H1 (cell line): ENCODE measurements at regions not wholly inside any gene's neighbourhood (a gene's known extent, or its start where the extent isn't known, plus 50 kb on each side); places are given as distances from the start of the nearest gene placed in this dataset.

Experiments
- CTCF ChIA-PET: fragments of 300-600 bp; sonication (Branson Sonifier 250); formaldehyde crosslinking; loops from one replicate; lab custom pipeline; 2021; ENCODE audit not compliant: partially characterized antibody; lab: Charles Lee
- POLR2A ChIA-PET: fragments of 300-600 bp; sonication (Branson Sonifier 250); formaldehyde crosslinking; loops from one replicate; lab custom pipeline; 2021; ENCODE audit warnings: inconsistent platforms; ENCODE audit not compliant: partially characterized antibody; lab: Charles Lee
- DNase-seq, 2 experiments: peaks; one replicate each; pipeline versions ENCODE4 v3.0.0 to v3.0.0-alpha.2; 2010 to 2022; ENCODE audit warnings: low spot score in 2 of 2, low read depth in 1 of 2, mixed read lengths in 1 of 2
- FAIRE-seq: peaks from 2 replicates; lab custom pipeline; 2011; peaks lifted over from hg19 to GRCh38; lab: Jason Lieb, UNC
- H2AFZ ChIP-seq: 2 replicates; pipeline ENCODE4 v1.8.1; 2012; ENCODE audit warnings: low read length, inconsistent platforms
- H2AK5ac ChIP-seq: 2 replicates; pipeline ENCODE4 v1.6.1; 2013; ENCODE audit warnings: low read depth, low read length
- H2BK120ac ChIP-seq: replicated peaks from 2 replicates; pipeline ENCODE3; 2013; ENCODE audit warnings: low read depth, low read length, inconsistent platforms
- H2BK12ac ChIP-seq: 2 replicates; pipeline ENCODE4 v1.6.1; 2013; ENCODE audit warnings: low read depth, low read length
- H2BK15ac ChIP-seq: 2 replicates; pipeline ENCODE4 v1.6.1; 2013; ENCODE audit warnings: low read length
- H2BK20ac ChIP-seq: 2 replicates; pipeline ENCODE4 v1.6.1; 2013; ENCODE audit warnings: low read length
- H2BK5ac ChIP-seq: 2 replicates; pipeline ENCODE4 v1.6.1; 2013; ENCODE audit warnings: low read depth, low read length
- H3K14ac ChIP-seq: 2 replicates; pipeline ENCODE4 v1.6.1; 2013; ENCODE audit warnings: inconsistent platforms; ENCODE audit not compliant: insufficient read length
- H3K18ac ChIP-seq: 2 replicates; pipeline ENCODE4 v1.6.1; 2013; ENCODE audit warnings: low read length; ENCODE audit errors: extremely low read depth
- H3K23ac ChIP-seq: 2 replicates; pipeline ENCODE4 v1.6.1; 2013; ENCODE audit warnings: inconsistent platforms; ENCODE audit not compliant: insufficient read length
- H3K23me2 ChIP-seq: 2 replicates; pipeline ENCODE4 v1.6.1; 2013; ENCODE audit warnings: low read depth, low read length
- H3K27ac ChIP-seq: 2 replicates; pipeline ENCODE4 v1.6.1; 2011; ENCODE audit warnings: low read depth, low read length, inconsistent platforms
- H3K27me3 ChIP-seq, 4 experiments: replicated peaks in 1 of 4; 1 replicate in 1 of 4; 2 replicates in 3 of 4; pipeline versions ENCODE4 v1.6.1 to v1.8.1; 2011 to 2013; ENCODE audit warnings: low read length in 3 of 4, mild to moderate bottlenecking in 3 of 4, inconsistent platforms in 2 of 4, mixed read lengths in 2 of 4, moderate library complexity in 1 of 4; ENCODE audit not compliant: control insufficient read depth in 3 of 4, insufficient read depth in 3 of 4; ENCODE audit errors: extremely low read depth in 1 of 4
- H3K36me3 ChIP-seq, 4 experiments: 2 replicates each; pipeline versions ENCODE4 v1.6.1 to v1.8.1; 2011 to 2013; ENCODE audit warnings: mild to moderate bottlenecking in 4 of 4, low read length in 3 of 4, moderate library complexity in 2 of 4, control low read depth in 1 of 4, inconsistent platforms in 1 of 4; ENCODE audit not compliant: insufficient read depth in 4 of 4, control insufficient read depth in 2 of 4
- H3K4ac ChIP-seq: replicated peaks from 2 replicates; pipeline ENCODE3; 2013; ENCODE audit warnings: low read length, low read depth, mixed read lengths, inconsistent platforms; ENCODE audit not compliant: insufficient read length
- H3K4me1 ChIP-seq, 4 experiments: replicated peaks in 1 of 4; 1 replicate in 1 of 4; 2 replicates in 3 of 4; pipeline versions ENCODE4 v1.6.1 to v1.8.1; 2011 to 2013; ENCODE audit warnings: low read length in 3 of 4, inconsistent platforms in 2 of 4, mixed read lengths in 1 of 4; ENCODE audit not compliant: insufficient read depth in 4 of 4, control insufficient read depth in 3 of 4
- H3K4me2 ChIP-seq, 2 experiments: 2 replicates each; pipeline versions ENCODE4 v1.6.1 to v1.8.1; 2011 to 2013; ENCODE audit warnings: low read depth in 2 of 2, low read length in 2 of 2, control low read depth in 1 of 2, inconsistent platforms in 1 of 2, mild to moderate bottlenecking in 1 of 2; ENCODE audit not compliant: insufficient read depth in 1 of 2
- H3K4me3 ChIP-seq, 4 experiments: fragments of 200-600, 300-600 bp in 1 of 4; sonication (generic), shearing (Covaris generic), sonication (Bioruptor Twin) in 1 of 4; 2 replicates each; pipeline versions ENCODE4 v1.5.1 to v1.8.1; 2011 to 2016; ENCODE audit warnings: low read length in 4 of 4, low read depth in 3 of 4, control low read depth in 2 of 4, inconsistent platforms in 2 of 4, mild to moderate bottlenecking in 2 of 4, mixed read lengths in 1 of 4, moderate library complexity in 1 of 4; ENCODE audit not compliant: insufficient read depth in 2 of 4; ENCODE audit errors: extremely low read depth in 1 of 4
- H3K56ac ChIP-seq: replicated peaks from 2 replicates; pipeline ENCODE3; 2013; ENCODE audit warnings: low read depth, mild to moderate bottlenecking, mixed read lengths, low read length, inconsistent platforms; ENCODE audit not compliant: insufficient read length
- H3K79me1 ChIP-seq: 2 replicates; pipeline ENCODE4 v1.6.1; 2013; ENCODE audit warnings: low read depth, low read length, control low read depth
- H3K79me2 ChIP-seq, 2 experiments: 2 replicates each; pipeline versions ENCODE4 v1.6.1 to v1.8.1; 2012 to 2013; ENCODE audit warnings: low read length in 2 of 2, mild to moderate bottlenecking in 2 of 2, inconsistent platforms in 1 of 2; ENCODE audit not compliant: insufficient read depth in 2 of 2, control insufficient read depth in 1 of 2
- H3K9ac ChIP-seq, 4 experiments: replicated peaks in 1 of 4; 1 replicate in 1 of 4; 2 replicates in 3 of 4; pipeline versions ENCODE4 v1.6.1 to v1.8.1; 2011 to 2013; ENCODE audit warnings: low read depth in 3 of 4, low read length in 3 of 4, control low read depth in 2 of 4, mild to moderate bottlenecking in 2 of 4, moderate library complexity in 2 of 4, inconsistent platforms in 1 of 4; ENCODE audit errors: extremely low read depth in 1 of 4
- H3K9me3 ChIP-seq, 2 experiments: 2 replicates each; pipeline versions ENCODE4 v1.6.1 to v1.8.1; 2012 to 2013; ENCODE audit warnings: mild to moderate bottlenecking in 2 of 2, moderate library complexity in 2 of 2, control low read depth in 1 of 2, inconsistent platforms in 1 of 2, low read depth in 1 of 2, low read length in 1 of 2, mixed read lengths in 1 of 2; ENCODE audit not compliant: insufficient read depth in 2 of 2
- H4K20me1 ChIP-seq, 2 experiments: replicated peaks in 1 of 2; 2 replicates each; pipeline versions ENCODE3 to v1.8.1; 2011 to 2013; ENCODE audit warnings: inconsistent platforms in 2 of 2, low read length in 2 of 2, mild to moderate bottlenecking in 1 of 2; ENCODE audit not compliant: insufficient read depth in 2 of 2, control insufficient read depth in 1 of 2
- H4K5ac ChIP-seq: 2 replicates; pipeline ENCODE4 v1.6.1; 2013; ENCODE audit warnings: low read length, low read depth, mixed read lengths, inconsistent platforms; ENCODE audit not compliant: insufficient read length
- H4K8ac ChIP-seq: 2 replicates; pipeline ENCODE4 v1.8.0; 2013; ENCODE audit warnings: mild to moderate bottlenecking, moderate library complexity, low read length, inconsistent platforms; ENCODE audit not compliant: insufficient read depth; ENCODE audit errors: extremely low read depth
- H4K91ac ChIP-seq: replicated peaks from 2 replicates; pipeline ENCODE3; 2013; ENCODE audit warnings: low read length, mixed read lengths, inconsistent platforms; ENCODE audit not compliant: insufficient read length
- CHD2 ChIP-seq: IDR thresholded peaks from 2 replicates; pipeline ENCODE4 v1.6.1; 2012; ENCODE audit warnings: low read length, improper control_type of control experiment
- GABPA ChIP-seq: IDR thresholded peaks from 2 replicates; pipeline ENCODE4 v1.6.1; 2011; ENCODE audit warnings: mild to moderate bottlenecking, low read length, moderate library complexity, borderline replicate concordance; ENCODE audit not compliant: insufficient read depth
- MAFK ChIP-seq: IDR thresholded peaks from 2 replicates; pipeline ENCODE4 v1.6.1; 2012; ENCODE audit warnings: low read depth, mild to moderate bottlenecking, improper control_type of control experiment, low read length
- NRF1 ChIP-seq: IDR thresholded peaks from 2 replicates; pipeline ENCODE4 v1.6.1; 2011; ENCODE audit warnings: mild to moderate bottlenecking, low read depth, low read length, improper control_type of control experiment
- SIN3A ChIP-seq, 2 experiments: IDR thresholded peaks in 1 of 2; conservative IDR thresholded peaks in 1 of 2; 2 replicates each; pipeline ENCODE4 v1.6.1; 2011 to 2012; ENCODE audit warnings: low read length in 2 of 2, improper control_type of control experiment in 1 of 2, low read depth in 1 of 2, mild to moderate bottlenecking in 1 of 2
- SIRT6 ChIP-seq: IDR thresholded peaks from one replicate; pipeline ENCODE4 v1.7.1; 2012; ENCODE audit warnings: low read length, inconsistent platforms
- SP1 ChIP-seq: IDR thresholded peaks from 2 replicates; pipeline ENCODE4 v1.6.1; 2011; ENCODE audit warnings: low read depth, low read length
- TEAD4 ChIP-seq: IDR thresholded peaks from 2 replicates; pipeline ENCODE4 v1.6.1; 2012; ENCODE audit warnings: low read depth, low read length, inconsistent platforms, mixed read lengths
- ZNF274 ChIP-seq: IDR thresholded peaks from 2 replicates; pipeline ENCODE4 v1.7.0; 2012; ENCODE audit warnings: low read length, borderline replicate concordance; ENCODE audit errors: extremely low read depth
- WGBS, 2 experiments: shearing (Covaris generic) in 1 of 2; methylation state at CpG; one replicate each; pipeline versions ENCODE4 v1.1.6 to v1.1.7; 2013 to 2015; ENCODE audit warnings: low lambda C conversion rate in 2 of 2, mixed read lengths in 2 of 2, inconsistent platforms in 1 of 2, low coverage in 1 of 2, missing lambda C conversion rate in 1 of 2; ENCODE audit not compliant: insufficient replicate concordance in 2 of 2, insufficient coverage in 1 of 2, insufficient read length in 1 of 2; ENCODE audit errors: extremely low coverage in 1 of 2, missing lambda C conversion rate in 1 of 2; 5-methylcytosine and 5-hydroxymethylcytosine counted together
- TF ChIP-seq, protein P1 (sequence below), 3 experiments: IDR thresholded peaks; 1 replicate in 2 of 3; 2 replicates in 1 of 3; pipeline versions ENCODE4 v1.5.1 to v1.6.1; 2011; ENCODE audit warnings: low read length in 3 of 3, mild to moderate bottlenecking in 3 of 3, inconsistent platforms in 2 of 3, low read depth in 1 of 3, moderate library complexity in 1 of 3; ENCODE audit not compliant: insufficient read depth in 1 of 3; ENCODE audit errors: control extremely low read depth in 1 of 3

DNA sequence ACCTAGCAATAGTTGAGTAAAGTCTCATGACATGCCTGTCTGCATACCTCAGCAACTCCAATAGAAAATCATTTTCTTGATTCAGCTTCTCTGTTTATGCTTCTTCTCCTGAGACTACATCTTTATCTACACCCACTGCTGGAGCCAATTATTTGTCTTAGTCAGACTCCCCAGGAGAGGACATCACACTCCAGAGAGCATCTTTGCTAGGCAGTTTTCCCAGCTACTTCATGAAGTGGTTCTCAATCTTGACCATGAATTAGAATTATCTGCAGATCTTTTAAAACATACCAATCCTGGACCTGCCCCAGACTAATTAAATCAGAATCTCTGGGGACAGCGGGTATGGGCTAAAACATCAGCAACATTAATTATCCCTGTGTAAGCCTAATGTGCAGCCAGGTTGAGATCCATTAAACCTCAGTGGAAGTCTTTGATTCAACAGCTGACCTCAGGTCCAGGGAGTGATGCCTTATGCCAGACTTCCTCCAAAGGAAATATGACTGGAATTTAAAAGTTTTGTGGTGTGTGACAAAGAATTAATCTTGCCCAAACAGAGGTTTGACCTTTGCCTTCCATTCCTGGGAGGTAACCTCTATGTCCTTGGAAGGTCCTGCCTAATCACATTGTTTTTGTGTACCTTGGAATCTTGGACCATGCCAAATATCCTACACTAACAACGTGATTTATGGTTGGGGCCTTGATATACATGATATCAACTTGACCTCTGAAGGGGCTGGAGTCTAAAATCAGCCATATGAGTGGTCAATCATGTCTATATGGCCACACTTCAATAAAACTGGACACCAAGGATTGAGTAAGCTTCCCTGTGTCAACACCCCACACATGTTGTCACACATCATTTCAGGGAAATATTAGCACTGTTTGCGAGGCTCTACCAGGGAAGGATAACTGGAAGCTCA is 99.3 kb upstream of the DNAJC10 start:
- WGBS, 2 experiments: 93% methylated on average over 3 of the region's 3 CpGs; no CpG with 5 or more reads in 1 of the 2 experiments
- H4K5ac ChIP-seq: no peak overlapping the region
- H2BK15ac ChIP-seq: no peak overlapping the region
- H3K27me3 ChIP-seq: no peaks in the 10 kb centered on the region
- H2BK20ac ChIP-seq: no peak overlapping the region
- no peak overlapping the region for H3K4me2 ChIP-seq
- H2AFZ ChIP-seq: no peak overlapping the region
- H3K79me2 ChIP-seq: no peaks in the 10 kb centered on the region
- no peak overlapping the region for H3K4ac ChIP-seq
- no peaks in the 10 kb centered on the region for H3K79me1 ChIP-seq
- H3K56ac ChIP-seq: no peak overlapping the region
- no peaks in the 10 kb centered on the region for H3K23me2 ChIP-seq
- no peak overlapping the region for H4K8ac ChIP-seq
- no peak overlapping the region for H3K4me3 ChIP-seq
- H3K9ac ChIP-seq: no peak overlapping the region
- ChIA-PET POLR2A (no interaction called here), CTCF (interaction anchor here (1.1 to 1.4 kb wide), 3 partner anchors 8 to 429 kb away, joined by 3 to 5 read pairs (median 4); no protein-coding TSS in a partner anchor)
- no peaks in the 10 kb centered on the region for H3K36me3 ChIP-seq
- no peak for DNase-seq
- no peak overlapping the region for H3K23ac ChIP-seq
- no peak overlapping the region for H3K27ac ChIP-seq
- no peak overlapping the region for H2BK120ac ChIP-seq
- H4K20me1 ChIP-seq: no peaks in the 10 kb centered on the region
- H3K18ac ChIP-seq: no peak overlapping the region
- no peak overlapping the region for H2BK12ac ChIP-seq
- no peak overlapping the region for H3K14ac ChIP-seq
- H4K91ac ChIP-seq: no peak overlapping the region
- no peak for FAIRE-seq
- H3K9me3 ChIP-seq: no peaks in the 10 kb centered on the region
- H3K4me1 ChIP-seq: peaks cover 0 to 5% (median 1%) of the 10 kb centered on the region in 4 experiments; a peak in 1 of 7 replicates
- no peak overlapping the region for H2AK5ac ChIP-seq
- H2BK5ac ChIP-seq: no peak overlapping the region
- no peak for TF ChIP-seq NRF1
- TF ChIP-seq SIRT6: no peak
- no peak for TF ChIP-seq SP1
- no peak for TF ChIP-seq GABPA
- no peak for TF ChIP-seq TEAD4
- TF ChIP-seq SIN3A (conservative IDR thresholded peaks at IDR 0.05 in 1 of 2, IDR thresholded peaks at IDR 0.05 in 1 of 2; ENCODE audit: low read depth in 1 of 2, low read length in 2 of 2): no peak
- TF ChIP-seq, protein P1, sequence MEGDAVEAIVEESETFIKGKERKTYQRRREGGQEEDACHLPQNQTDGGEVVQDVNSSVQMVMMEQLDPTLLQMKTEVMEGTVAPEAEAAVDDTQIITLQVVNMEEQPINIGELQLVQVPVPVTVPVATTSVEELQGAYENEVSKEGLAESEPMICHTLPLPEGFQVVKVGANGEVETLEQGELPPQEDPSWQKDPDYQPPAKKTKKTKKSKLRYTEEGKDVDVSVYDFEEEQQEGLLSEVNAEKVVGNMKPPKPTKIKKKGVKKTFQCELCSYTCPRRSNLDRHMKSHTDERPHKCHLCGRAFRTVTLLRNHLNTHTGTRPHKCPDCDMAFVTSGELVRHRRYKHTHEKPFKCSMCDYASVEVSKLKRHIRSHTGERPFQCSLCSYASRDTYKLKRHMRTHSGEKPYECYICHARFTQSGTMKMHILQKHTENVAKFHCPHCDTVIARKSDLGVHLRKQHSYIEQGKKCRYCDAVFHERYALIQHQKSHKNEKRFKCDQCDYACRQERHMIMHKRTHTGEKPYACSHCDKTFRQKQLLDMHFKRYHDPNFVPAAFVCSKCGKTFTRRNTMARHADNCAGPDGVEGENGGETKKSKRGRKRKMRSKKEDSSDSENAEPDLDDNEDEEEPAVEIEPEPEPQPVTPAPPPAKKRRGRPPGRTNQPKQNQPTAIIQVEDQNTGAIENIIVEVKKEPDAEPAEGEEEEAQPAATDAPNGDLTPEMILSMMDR (IDR thresholded peaks at IDR 0.05; ENCODE audit: control extremely low read depth in 1 of 3, insufficient read depth in 1 of 3, low read depth in 1 of 3, low read length in 3 of 3): no peak
- TF ChIP-seq ZNF274: no peak
- TF ChIP-seq MAFK: no peak
- TF ChIP-seq CHD2: no peak
